ENCODE measurements at regions not wholly inside any gene's neighbourhood (a gene's known extent, or its start where the extent isn't known, plus 50 kb on each side); places are given as distances from the start of the nearest gene placed in this dataset.

DNA sequence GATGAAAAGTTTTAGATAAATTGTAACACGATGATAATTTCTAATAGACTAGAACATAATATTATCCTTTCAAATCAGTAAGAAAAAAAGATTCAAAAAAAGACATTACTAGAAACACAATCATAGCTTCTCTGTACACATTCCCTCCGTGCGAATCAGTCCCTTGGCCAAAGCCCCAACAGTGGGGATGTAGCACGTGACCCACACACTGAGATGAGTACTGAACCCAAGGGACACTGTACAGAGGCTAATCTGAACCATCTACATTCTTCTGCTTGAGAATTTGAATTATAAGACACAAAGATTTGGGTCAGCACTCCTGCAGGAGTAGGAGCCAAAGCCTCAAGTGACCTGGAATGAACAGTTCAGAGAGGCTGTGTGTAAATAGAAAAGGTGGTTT is 353.7 kb downstream of the INSC start:
- TF ChIP-seq POLR2AphosphoS5 (IDR thresholded peaks at IDR 0.05; ENCODE audit: borderline replicate concordance, low read depth, low read length), result no peak
- no peak for TF ChIP-seq EZH2 (IDR thresholded peaks at IDR 0.05)
- TF ChIP-seq FOXP2 (optimal IDR thresholded peaks at IDR 0.05; ENCODE audit: control extremely low read depth, extremely low read length, insufficient read depth), result no peak

Data from SK-N-MC (cell line).